ENCODE measurements at regions not wholly inside any gene's neighbourhood (a gene's known extent, or its start where the extent isn't known, plus 50 kb on each side); places are given as distances from the start of the nearest gene placed in this dataset.
"Not testable (repeated sequence)": the region's sequence is repeated elsewhere in the genome, so short reads cannot be mapped to it uniquely, and the experiment has no call there.

- no peaks in the 10 kb centered on the region for H3K9me3 ChIP-seq (ENCODE audit: insufficient read depth, low read depth, low read length)
- no peaks in the 10 kb centered on the region for H3K27me3 ChIP-seq (ENCODE audit: insufficient read depth, low read length)
- H3K27me3 Mint-ChIP-seq (ENCODE audit: low read depth, unreplicated experiment) = no peaks in the 10 kb centered on the region
- H3K27ac Mint-ChIP-seq (ENCODE audit: unreplicated experiment) = no peak overlapping the region
- no peaks in the 10 kb centered on the region for H3K79me2 ChIP-seq (ENCODE audit: insufficient read depth, low read length)
- TF ChIP-seq EZH2 (IDR thresholded peaks at IDR 0.05; ENCODE audit: insufficient read depth, low read length) (no peak), CTCF (IDR thresholded peaks at IDR 0.05; ENCODE audit: insufficient read depth, low read depth, low read length) (no peak)
- H3K36me3 Mint-ChIP-seq (ENCODE audit: low read depth, unreplicated experiment) = no peaks in the 10 kb centered on the region
- no peaks in the 10 kb centered on the region for H3K4me1 Mint-ChIP-seq (ENCODE audit: low read depth, unreplicated experiment)
- H3K4me1 ChIP-seq (ENCODE audit: insufficient read depth, low read length) = no peaks in the 10 kb centered on the region
- no peak overlapping the region for H3K9ac ChIP-seq (ENCODE audit: low read length)
- no peak for DNase-seq (ENCODE audit: low read depth)
- H4K20me1 ChIP-seq (ENCODE audit: insufficient read depth, low read length) = no peaks in the 10 kb centered on the region
- no peaks in the 10 kb centered on the region for H3K36me3 ChIP-seq (ENCODE audit: insufficient read depth, low read length)
- no peaks in the 10 kb centered on the region for H3K9me3 Mint-ChIP-seq (ENCODE audit: unreplicated experiment)
- FAIRE-seq = peak; percentile 20
- H3K4me3 ChIP-seq (ENCODE audit: insufficient read depth, low read depth, low read length) = no peak overlapping the region
- no peak overlapping the region for H3K4me3 Mint-ChIP-seq (ENCODE audit: unreplicated experiment)
- no peak overlapping the region for H3K27ac ChIP-seq (ENCODE audit: low read depth, low read length)
- H3K4me2 ChIP-seq (ENCODE audit: low read length) = no peak overlapping the region
- no peak overlapping the region for H2AFZ ChIP-seq (ENCODE audit: low read depth, low read length)
These were observed 93.7 kb upstream of the EHBP1 start for GRCh38 chr2:62611854-62612253.

GRCh38 chr2:62605471-62605870, 99.5 kb upstream of the TMEM17 start:
- not testable (repeated sequence) for H3K36me3 ChIP-seq (ENCODE audit: insufficient read depth, low read length); H3K9me3 ChIP-seq (ENCODE audit: insufficient read depth, low read depth, low read length); H2AFZ ChIP-seq (ENCODE audit: low read depth, low read length); H3K4me2 ChIP-seq (ENCODE audit: low read length); H3K4me3 ChIP-seq (ENCODE audit: insufficient read depth, low read depth, low read length); H3K9ac ChIP-seq (ENCODE audit: low read length); H3K27ac Mint-ChIP-seq (ENCODE audit: unreplicated experiment); H4K20me1 ChIP-seq (ENCODE audit: insufficient read depth, low read length); H3K36me3 Mint-ChIP-seq (ENCODE audit: low read depth, unreplicated experiment); H3K27me3 ChIP-seq (ENCODE audit: insufficient read depth, low read length); H3K27me3 Mint-ChIP-seq (ENCODE audit: low read depth, unreplicated experiment); FAIRE-seq; H3K4me1 Mint-ChIP-seq (ENCODE audit: low read depth, unreplicated experiment); H3K4me1 ChIP-seq (ENCODE audit: insufficient read depth, low read length); H3K79me2 ChIP-seq (ENCODE audit: insufficient read depth, low read length); DNase-seq (ENCODE audit: low read depth); H3K27ac ChIP-seq (ENCODE audit: low read depth, low read length); H3K4me3 Mint-ChIP-seq (ENCODE audit: unreplicated experiment)
- H3K9me3 Mint-ChIP-seq (ENCODE audit: unreplicated experiment) = peaks cover 13% of the 10 kb centered on the region

GRCh38 chr2:62604336-62604735, 98.3 kb upstream of the TMEM17 start:
- Histone ChIP-seq H3K9ac (ENCODE audit: low read length) (no peak overlapping the region), H2AFZ (ENCODE audit: low read depth, low read length) (no peak overlapping the region), H3K27ac (ENCODE audit: low read depth, low read length) (no peak overlapping the region), H3K4me1 (ENCODE audit: insufficient read depth, low read length) (no peaks in the 10 kb centered on the region), H4K20me1 (ENCODE audit: insufficient read depth, low read length) (no peaks in the 10 kb centered on the region), H3K9me3 (ENCODE audit: insufficient read depth, low read depth, low read length) (peaks cover 7% of the 10 kb centered on the region), H3K36me3 (ENCODE audit: insufficient read depth, low read length) (no peaks in the 10 kb centered on the region), H3K4me3 (ENCODE audit: insufficient read depth, low read depth, low read length) (no peak overlapping the region), H3K4me2 (ENCODE audit: low read length) (no peak overlapping the region), H3K27me3 (ENCODE audit: insufficient read depth, low read length) (no peaks in the 10 kb centered on the region), H3K79me2 (ENCODE audit: insufficient read depth, low read length) (no peaks in the 10 kb centered on the region)
- H3K4me1 Mint-ChIP-seq (ENCODE audit: low read depth, unreplicated experiment) = no peaks in the 10 kb centered on the region
- peak; percentile 49 for FAIRE-seq
- H3K27me3 Mint-ChIP-seq (ENCODE audit: low read depth, unreplicated experiment) = no peaks in the 10 kb centered on the region
- H3K36me3 Mint-ChIP-seq (ENCODE audit: low read depth, unreplicated experiment) = no peaks in the 10 kb centered on the region
- H3K9me3 Mint-ChIP-seq (ENCODE audit: unreplicated experiment) = peaks cover 13% of the 10 kb centered on the region
- no peak for TF ChIP-seq EZH2 (IDR thresholded peaks at IDR 0.05; ENCODE audit: insufficient read depth, low read length)
- no peak for TF ChIP-seq CTCF (IDR thresholded peaks at IDR 0.05; ENCODE audit: insufficient read depth, low read depth, low read length)
- peak; percentile 16 for DNase-seq (ENCODE audit: low read depth)
- no peak overlapping the region for H3K27ac Mint-ChIP-seq (ENCODE audit: unreplicated experiment)
- H3K4me3 Mint-ChIP-seq (ENCODE audit: unreplicated experiment) = no peak overlapping the region

Data from astrocyte (in vitro differentiated cells and primary cell).